Fibroblast of skin of right biceps (primary cell): ENCODE measurements at regions not wholly inside any gene's neighbourhood (a gene's known extent, or its start where the extent isn't known, plus 50 kb on each side); places are given as distances from the start of the nearest gene placed in this dataset.
A peak's percentile ranks its signal among the peaks of the same experiment; 100 is the strongest.

Experiments
- DNase-seq: peaks from one replicate; pipeline ENCODE4 v3.0.0-alpha.2; 2013

- no peak for DNase-seq
These were observed 330.5 kb upstream of the ADGRL2 start for GRCh38 chr1:81470275-81470674.

- no peak for DNase-seq
These were observed 333.4 kb upstream of the ADGRL2 start for GRCh38 chr1:81467383-81467782.

DNA sequence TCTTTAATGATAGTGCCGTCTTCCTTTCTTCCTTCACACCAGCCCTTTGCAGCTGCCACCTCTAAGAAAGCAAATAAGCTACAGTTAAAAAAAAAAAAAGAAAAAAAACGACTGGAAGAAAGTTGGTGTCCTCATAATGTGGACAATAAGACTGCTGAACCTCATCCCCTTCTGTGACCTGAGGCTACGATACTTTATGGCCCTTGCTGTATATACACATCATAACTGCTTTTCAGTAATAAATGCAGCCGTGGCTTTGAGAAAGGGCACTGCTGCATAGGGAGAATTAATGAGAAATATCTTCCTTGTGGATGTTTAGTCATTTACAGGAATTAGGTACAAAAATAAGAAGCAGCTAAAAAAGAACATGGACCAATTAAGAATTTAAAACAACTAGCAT is 333.8 kb upstream of the ADGRL2 start:
- DNase-seq = no peak

DNA sequence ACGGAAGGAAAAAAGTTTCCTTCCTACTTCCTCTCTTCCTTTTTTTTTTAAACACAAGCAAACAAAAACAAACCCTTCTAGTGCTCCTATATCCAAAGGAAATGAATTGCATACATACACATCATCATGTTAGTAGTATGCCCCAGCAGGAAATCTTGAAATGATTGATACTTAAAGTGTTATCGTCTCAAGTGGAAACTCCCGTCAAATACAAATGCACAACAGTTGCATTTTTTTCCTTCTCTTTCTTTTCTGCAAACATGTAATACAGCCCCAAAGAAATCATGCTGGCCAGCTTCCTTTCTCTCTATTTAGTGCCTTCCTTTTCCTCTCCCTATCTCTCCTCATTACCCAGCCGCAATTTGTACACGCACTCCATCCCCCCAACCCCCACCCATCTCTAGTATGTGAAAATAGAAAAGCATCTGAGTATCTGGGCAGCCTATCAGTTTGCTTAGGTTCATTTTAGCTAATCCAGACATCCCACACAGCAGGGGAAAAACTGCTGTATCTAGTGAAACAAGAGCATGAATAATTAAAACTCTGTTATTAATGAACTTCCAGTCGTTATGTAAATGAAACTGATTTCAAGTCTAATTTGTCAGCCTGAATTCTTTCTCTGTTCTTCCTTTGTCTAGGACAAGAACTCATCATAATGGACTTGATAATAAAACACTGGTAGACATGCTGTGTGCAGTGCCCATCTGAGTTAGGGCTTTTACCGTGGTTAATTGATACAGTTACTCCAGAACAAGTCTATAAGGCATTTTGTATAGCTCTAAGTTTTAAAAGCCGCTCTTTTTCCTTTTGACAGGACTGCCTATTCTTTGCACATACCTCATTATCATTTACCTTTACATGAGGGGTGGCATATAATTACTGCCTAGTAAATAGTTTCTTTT is 336.5 kb upstream of the ADGRL2 start:
- no peak for DNase-seq

- DNase-seq = no peak
These were observed 341.7 kb upstream of the ADGRL2 start for GRCh38 chr1:81459043-81459442.

GRCh38 chr1:81458186-81458585 is 342.5 kb upstream of the ADGRL2 start:
- no peak for DNase-seq

DNA sequence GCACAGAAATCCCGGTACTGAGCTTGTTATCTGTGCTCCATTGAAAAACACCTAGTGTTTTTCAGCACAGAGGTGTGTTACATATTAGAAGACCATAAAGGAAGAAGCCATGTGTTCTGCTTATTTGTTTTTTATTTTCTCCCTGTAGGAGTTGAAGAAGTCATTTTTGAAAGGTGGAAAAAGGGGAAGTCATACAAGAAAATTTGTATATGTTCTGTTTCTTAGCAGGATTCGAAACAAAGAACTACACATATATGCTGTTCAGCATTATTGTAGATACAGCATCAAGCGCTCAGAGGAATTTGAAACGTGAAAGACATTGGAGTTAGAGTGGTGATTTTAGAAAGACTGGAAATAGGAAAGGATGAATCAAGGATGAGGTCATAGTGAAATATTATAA is 345.3 kb upstream of the ADGRL2 start:
- DNase-seq = no peak

DNA sequence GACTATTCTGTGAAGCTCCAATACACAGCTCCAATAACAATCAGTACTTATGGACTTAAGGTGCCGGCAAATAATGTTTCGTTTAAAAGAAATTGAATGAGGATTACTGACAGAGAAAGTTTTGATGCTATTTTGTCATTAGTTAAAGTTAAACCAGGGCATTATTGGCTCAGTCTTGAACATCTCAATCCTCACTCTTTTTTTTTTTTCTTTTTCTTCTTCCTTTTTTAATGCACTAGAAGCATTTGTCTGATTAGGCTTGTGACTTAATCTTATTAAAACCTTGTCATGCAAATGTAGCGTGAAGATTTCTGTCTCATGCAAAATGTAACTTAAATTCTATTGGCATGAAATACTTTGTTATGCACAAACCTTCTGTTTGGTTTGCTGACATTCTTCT is 346.8 kb upstream of the ADGRL2 start:
- no peak for DNase-seq

DNA sequence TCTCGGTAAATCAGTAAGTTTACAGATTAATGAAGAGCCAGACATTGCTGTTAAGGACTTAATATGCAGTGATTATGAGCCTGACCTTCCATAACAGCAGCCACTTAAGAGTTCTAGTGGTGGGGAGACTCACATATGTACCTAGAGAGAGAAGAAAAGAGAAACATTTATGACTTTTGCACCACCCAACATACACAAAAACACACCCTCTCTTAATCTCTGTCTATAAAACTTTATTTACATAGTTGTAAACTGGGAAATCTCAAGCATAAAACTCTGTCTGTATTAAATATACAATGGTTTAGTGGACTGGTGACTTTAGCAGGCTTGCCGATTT is 347.4 kb upstream of the ADGRL2 start:
- DNase-seq = no peak

DNA sequence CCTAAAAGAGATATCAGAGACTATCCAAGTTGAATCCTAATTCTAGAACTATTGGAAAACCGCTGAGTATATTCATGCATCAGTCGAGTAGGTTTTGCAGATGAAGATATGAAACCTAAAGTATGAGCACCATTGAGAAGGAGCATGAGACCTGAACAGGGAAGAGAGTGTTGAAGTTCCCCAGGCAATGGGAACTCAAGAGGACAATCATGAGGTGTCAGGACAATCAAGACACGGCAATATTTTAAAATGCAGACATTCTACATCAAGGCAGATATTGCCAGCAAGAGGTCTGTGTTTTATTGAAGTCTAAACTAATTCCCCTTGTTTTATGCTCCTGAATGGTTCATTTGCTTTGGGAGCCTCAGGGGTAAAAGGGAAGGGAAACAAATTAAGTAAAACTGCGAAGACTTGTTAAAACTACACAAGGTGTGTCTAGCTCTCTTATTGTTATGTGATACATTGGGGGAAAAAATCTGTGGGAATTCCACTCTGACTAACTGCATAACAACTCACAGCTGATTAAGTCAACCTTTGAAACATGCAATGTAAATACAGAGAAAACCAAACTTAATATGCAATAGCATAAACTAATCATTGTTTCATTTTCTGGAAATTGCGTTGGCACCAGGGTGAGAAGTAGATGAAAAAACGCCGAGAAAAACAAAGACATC is 347.9 kb upstream of the ADGRL2 start:
- no peak for DNase-seq

- peak; percentile 9 for DNase-seq
These were observed 350.9 kb upstream of the ADGRL2 start for GRCh38 chr1:81449786-81450185.

DNA sequence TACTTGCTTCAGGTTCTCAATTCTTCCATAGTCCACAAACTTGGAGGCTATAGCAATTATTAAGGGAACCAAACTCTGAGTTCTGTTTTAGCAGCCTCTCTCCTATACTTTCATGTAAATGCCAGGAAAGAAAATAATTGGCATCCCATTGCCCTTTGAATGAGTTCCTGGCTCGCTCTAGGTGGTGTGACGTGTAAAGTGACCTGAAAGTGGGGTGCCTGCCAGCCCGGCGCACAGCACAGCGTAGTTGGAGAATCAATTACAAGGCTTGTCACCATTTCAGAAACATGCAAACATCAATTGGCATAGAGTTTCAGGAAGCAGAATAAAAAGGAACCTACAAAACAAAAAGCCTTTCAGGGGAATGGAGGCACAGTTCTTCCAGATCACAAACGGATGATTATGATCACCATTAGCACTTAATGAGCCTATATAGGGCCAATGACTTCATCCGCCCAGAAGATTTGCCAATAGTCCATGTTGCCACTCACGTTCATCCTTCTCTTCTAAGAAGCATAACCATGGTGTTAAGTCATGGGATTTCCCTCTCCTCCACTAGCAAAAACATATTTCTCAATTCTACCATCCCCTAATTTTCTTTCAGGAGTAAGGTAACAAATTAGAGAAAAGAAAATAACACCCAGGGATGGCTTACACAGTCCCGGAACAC is 354.6 kb upstream of the ADGRL2 start:
- no peak for DNase-seq

DNA sequence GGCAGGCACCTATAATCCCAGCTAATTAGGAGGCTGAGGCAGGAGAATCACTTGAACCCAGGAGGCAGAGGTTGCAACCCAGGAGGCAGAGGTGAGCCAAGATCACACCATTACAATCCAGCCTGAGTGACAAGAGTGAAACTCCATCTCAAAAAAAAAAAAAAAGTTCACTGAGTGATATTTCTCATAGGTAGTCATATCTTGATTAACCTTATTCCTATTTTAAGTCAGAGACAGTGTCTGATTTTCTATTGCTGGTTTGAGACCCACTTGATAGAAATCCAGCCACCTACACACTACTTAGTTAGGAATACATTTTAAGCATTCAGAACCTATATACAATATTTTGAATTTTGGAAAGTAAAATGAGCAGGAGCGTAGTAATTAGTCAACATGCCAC is 357.4 kb upstream of the ADGRL2 start:
- no peak for DNase-seq

- DNase-seq = no peak
These were observed 361.5 kb upstream of the ADGRL2 start for GRCh38 chr1:81439046-81439823.

DNA sequence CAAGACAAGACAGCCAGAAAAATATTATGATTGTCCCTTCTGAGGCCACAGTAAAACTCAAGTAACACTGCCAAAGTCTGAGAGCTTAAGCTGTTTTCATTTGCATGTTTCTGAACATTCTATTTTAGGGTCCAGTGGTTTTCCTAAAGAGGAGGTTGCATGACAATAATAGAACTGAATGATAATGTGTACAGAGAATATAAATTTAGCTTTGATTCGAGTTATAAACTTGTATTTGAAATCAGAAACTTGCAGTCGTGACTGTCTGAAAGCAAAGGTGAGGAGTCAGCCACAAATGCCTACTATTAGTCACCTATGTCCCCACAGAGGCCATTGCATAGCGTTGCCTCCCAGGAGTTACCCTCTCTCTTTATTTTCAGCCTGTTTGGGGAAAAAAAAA is 363.1 kb upstream of the ADGRL2 start:
- no peak for DNase-seq

GRCh38 chr1:81437213-81437612 is 363.5 kb upstream of the ADGRL2 start:
- DNase-seq = no peak

GRCh38 chr1:81435175-81435574 is 365.6 kb upstream of the ADGRL2 start:
- DNase-seq = no peak

- no peak for DNase-seq
These were observed 367.1 kb upstream of the ADGRL2 start for GRCh38 chr1:81433676-81434075.

DNA sequence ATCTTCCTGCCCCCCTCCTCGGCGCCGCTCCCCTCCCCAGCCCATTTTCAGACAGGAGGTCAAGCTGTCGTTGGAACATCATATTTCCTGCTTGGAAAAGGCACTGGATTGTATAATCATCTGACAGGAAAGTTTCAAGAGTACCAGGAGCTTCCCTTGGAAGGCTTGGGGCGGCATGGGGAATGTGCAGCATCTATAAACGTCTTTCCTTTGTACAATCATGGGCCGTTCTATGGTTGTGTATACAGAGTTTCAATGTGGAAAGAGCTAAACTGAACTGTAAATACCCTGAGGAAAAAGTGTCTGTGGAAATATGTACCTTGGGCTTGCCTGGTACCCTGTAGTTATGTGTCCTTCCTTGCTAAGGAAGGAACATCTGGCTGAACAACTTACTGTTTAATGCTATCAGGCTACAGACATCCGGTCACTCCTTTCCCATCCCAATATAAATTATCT is 368.1 kb upstream of the ADGRL2 start:
- DNase-seq = no peak

- peak; percentile 26 for DNase-seq
These were observed 368.7 kb upstream of the ADGRL2 start for GRCh38 chr1:81432059-81432458.

DNA sequence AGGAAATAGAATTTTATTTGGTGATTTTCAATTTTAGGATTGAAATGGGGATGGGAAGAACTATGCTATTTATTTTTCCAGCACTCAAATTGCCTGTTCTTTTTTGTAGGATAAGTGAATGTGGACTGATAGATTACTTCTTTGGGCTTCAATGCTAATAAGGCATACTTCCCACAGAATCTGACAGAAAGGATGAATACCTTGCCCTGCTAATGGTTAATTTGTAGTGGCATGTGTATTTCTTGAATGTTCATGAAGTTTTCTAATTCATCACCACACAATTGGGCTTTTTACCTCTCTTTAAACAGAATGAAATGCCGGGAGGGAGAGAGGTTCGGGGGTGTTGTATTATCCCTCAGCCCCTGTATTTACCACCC is 369.1 kb upstream of the ADGRL2 start:
- no peak for DNase-seq

DNA sequence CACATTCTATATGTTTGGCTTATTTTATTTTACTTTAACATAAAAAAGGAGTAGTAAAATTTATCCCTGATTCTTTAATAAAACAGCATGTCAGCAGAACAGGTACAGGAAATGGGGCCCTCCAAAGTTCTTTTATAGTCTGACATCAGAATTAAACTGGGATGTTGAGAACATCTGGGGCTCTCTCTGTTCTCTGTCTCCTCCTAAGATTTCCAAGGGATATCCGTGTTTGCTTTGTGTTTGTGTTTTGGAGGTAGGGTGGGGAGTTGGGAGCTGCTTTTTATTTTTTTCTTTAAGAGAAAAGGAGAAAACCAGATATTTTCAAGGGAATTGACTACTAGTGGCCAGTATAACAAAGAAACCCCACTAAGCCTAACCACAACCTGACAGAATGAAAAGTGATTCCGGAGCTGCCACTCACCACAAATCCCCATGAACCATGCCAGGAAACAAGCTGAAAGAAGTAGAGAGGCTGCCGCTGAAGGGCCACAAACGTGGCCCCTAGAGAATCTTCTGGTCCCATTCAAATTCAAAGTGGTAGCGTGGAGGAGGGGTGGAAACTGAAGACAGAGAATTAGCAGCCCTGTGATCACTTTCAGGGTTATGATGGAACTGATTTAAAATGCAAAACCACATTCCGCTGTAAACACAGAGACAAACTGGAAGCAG is 369.6 kb upstream of the ADGRL2 start:
- no peak for DNase-seq
